RWPE2 (cell line): ENCODE measurements at regions not wholly inside any gene's neighbourhood (a gene's known extent, or its start where the extent isn't known, plus 50 kb on each side); places are given as distances from the start of the nearest gene placed in this dataset.

ENCODE experiments used
- ATAC-seq: fragments of 200-7000 bp; cut with Tn5 transposase; 3 replicates; pipeline ENCODE4 v1.9.1; 2021; ENCODE audit warnings: low read depth
- DNase-seq: peaks from one replicate; pipeline ENCODE4 v3.0.0-alpha.2; 2020; ENCODE audit warnings: low spot score
- H3K27ac ChIP-seq: fragments of 450-650 bp; 2 replicates; pipeline ENCODE4 v1.5.1; 2017; ENCODE audit warnings: mild to moderate bottlenecking; ENCODE audit not compliant: poor library complexity, severe bottlenecking
- H3K27me3 ChIP-seq: fragments of 250-450 bp; sonication (Bioruptor Pico); 2 replicates; pipeline ENCODE4 v1.5.1; 2021; ENCODE audit warnings: mild to moderate bottlenecking, moderate library complexity; ENCODE audit not compliant: insufficient read depth, poor library complexity, severe bottlenecking
- H3K36me3 ChIP-seq: fragments of 250-450 bp; sonication (Bioruptor Pico); 2 replicates; pipeline ENCODE4 v1.5.1; 2020; ENCODE audit warnings: low read depth, mild to moderate bottlenecking, moderate library complexity
- H3K4me1 ChIP-seq: fragments of 250-450 bp; sonication (Bioruptor Pico); 2 replicates; pipeline ENCODE4 v1.5.1; 2021; ENCODE audit warnings: mild to moderate bottlenecking, moderate library complexity; ENCODE audit not compliant: insufficient read depth, poor library complexity, severe bottlenecking
- H3K4me3 ChIP-seq: fragments of 250-450 bp; sonication (Bioruptor Pico); 2 replicates; pipeline ENCODE4 v1.5.1; 2021; ENCODE audit warnings: mild to moderate bottlenecking, moderate library complexity; ENCODE audit not compliant: severe bottlenecking
- H3K9me3 ChIP-seq: fragments of 250-450 bp; sonication (Bioruptor Pico); 2 replicates; pipeline ENCODE4 v1.5.1; 2021; ENCODE audit warnings: mild to moderate bottlenecking, moderate library complexity; ENCODE audit not compliant: severe bottlenecking
- CTCF ChIP-seq: fragments of 450-650 bp; IDR thresholded peaks from one replicate; pipeline ENCODE4 v1.5.1; 2017; ENCODE audit warnings: mild to moderate bottlenecking, moderate library complexity; ENCODE audit not compliant: poor library complexity, severe bottlenecking

- Histone ChIP-seq H3K27me3 (peaks cover 4% of the 10 kb centered on the region), H3K4me1 (no peaks in the 10 kb centered on the region), H3K4me3 (no peak overlapping the region), H3K36me3 (no peaks in the 10 kb centered on the region), H3K9me3 (no peaks in the 10 kb centered on the region), H3K27ac (no peak overlapping the region)
- no peak for DNase-seq
- no peak for ATAC-seq
- TF ChIP-seq CTCF: no peak
Observed at GRCh38 chr2:136452528-136452927, 312.8 kb upstream of the THSD7B start.

- Histone ChIP-seq H3K27me3 (peaks cover under 1% of the 10 kb centered on the region), H3K36me3 (no peaks in the 10 kb centered on the region), H3K27ac (no peak overlapping the region), H3K4me1 (no peaks in the 10 kb centered on the region), H3K9me3 (no peaks in the 10 kb centered on the region), H3K4me3 (no peak overlapping the region)
- no peak for ATAC-seq
- no peak for TF ChIP-seq CTCF
- no peak for DNase-seq
Observed at GRCh38 chr2:136448986-136449780, 316.2 kb upstream of the THSD7B start.

- H3K27ac ChIP-seq: no peak overlapping the region
- H3K36me3 ChIP-seq: no peaks in the 10 kb centered on the region
- no peaks in the 10 kb centered on the region for H3K27me3 ChIP-seq
- no peak for ATAC-seq
- no peaks in the 10 kb centered on the region for H3K9me3 ChIP-seq
- H3K4me1 ChIP-seq: no peaks in the 10 kb centered on the region
- DNase-seq: no peak
- TF ChIP-seq CTCF: no peak
- H3K4me3 ChIP-seq: no peak overlapping the region
Observed at GRCh38 chr2:136448432-136448831, 316.9 kb upstream of the THSD7B start.

- DNase-seq (no peak), ATAC-seq (no peak)
- Histone ChIP-seq H3K4me3 (no peak overlapping the region), H3K27me3 (peaks cover 3% of the 10 kb centered on the region), H3K27ac (no peak overlapping the region), H3K9me3 (no peaks in the 10 kb centered on the region), H3K4me1 (no peaks in the 10 kb centered on the region), H3K36me3 (no peaks in the 10 kb centered on the region)
- TF ChIP-seq CTCF: no peak
Observed at GRCh38 chr2:136444323-136444722, 321.0 kb upstream of the THSD7B start.

DNA sequence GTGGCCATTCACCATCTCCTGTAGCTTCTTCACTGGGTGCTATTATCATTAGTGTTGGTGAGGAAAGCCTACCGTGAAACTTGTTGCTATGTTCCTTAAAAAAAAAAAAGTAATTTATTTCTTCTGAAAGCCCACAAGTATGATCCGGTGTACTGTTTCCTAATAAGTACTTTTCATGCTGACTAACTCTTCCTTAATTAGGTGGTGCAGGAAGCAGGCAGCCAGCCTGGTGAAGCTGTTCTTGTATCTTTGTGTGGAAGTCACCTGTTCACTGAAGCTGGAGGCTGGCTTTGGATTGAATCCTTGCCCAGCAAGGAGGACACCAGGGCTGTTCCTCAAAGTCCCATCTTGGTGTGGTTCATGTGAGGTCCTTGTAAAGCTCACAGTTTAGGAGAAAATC is 321.7 kb upstream of the THSD7B start:
- no peaks in the 10 kb centered on the region for H3K36me3 ChIP-seq
- no peak for TF ChIP-seq CTCF
- no peaks in the 10 kb centered on the region for H3K9me3 ChIP-seq
- no peak for ATAC-seq
- H3K27ac ChIP-seq: no peak overlapping the region
- no peak for DNase-seq
- H3K4me1 ChIP-seq: no peaks in the 10 kb centered on the region
- no peak overlapping the region for H3K4me3 ChIP-seq
- H3K27me3 ChIP-seq: peaks cover 3% of the 10 kb centered on the region
